ENCODE measurements at regions not wholly inside any gene's neighbourhood (a gene's known extent, or its start where the extent isn't known, plus 50 kb on each side); places are given as distances from the start of the nearest gene placed in this dataset.
"Not testable (repeated sequence)": the region's sequence is repeated elsewhere in the genome, so short reads cannot be mapped to it uniquely, and the experiment has no call there.

GRCh38 chr5:17999858-18000257 lies 365.6 kb downstream of the TAF11L14 start:
- Histone ChIP-seq H3K36me3 (ENCODE audit: control insufficient read depth, insufficient read depth, low read length) (no peaks in the 10 kb centered on the region), H3K4me3 (ENCODE audit: low read depth, low read length) (no peak overlapping the region), H3K9me3 (ENCODE audit: control insufficient read depth, insufficient read depth, low read length) (no peaks in the 10 kb centered on the region), H3K27me3 (ENCODE audit: control insufficient read depth, insufficient read depth, low read length) (no peaks in the 10 kb centered on the region), H3K27ac (ENCODE audit: low read depth, low read length) (no peak overlapping the region), H3K4me1 (ENCODE audit: control insufficient read depth, insufficient read depth, low read length) (no peaks in the 10 kb centered on the region)
- DNase-seq (ENCODE audit: low read depth in 4 of 6, low spot score in 6 of 6), result no peak
- WGBS (ENCODE audit: insufficient coverage), result no CpG with 5 or more reads among the region's 2 CpGs

- no peak overlapping the region for H3K4me3 ChIP-seq (ENCODE audit: low read depth, low read length)
- no peak for DNase-seq (ENCODE audit: low read depth in 4 of 6, low spot score in 6 of 6)
- H3K9me3 ChIP-seq (ENCODE audit: control insufficient read depth, insufficient read depth, low read length), result no peaks in the 10 kb centered on the region
- H3K36me3 ChIP-seq (ENCODE audit: control insufficient read depth, insufficient read depth, low read length), result no peaks in the 10 kb centered on the region
- WGBS (ENCODE audit: insufficient coverage), result 90% methylated on average over 2 of the region's 4 CpGs
- H3K27ac ChIP-seq (ENCODE audit: low read depth, low read length), result no peak overlapping the region
- H3K4me1 ChIP-seq (ENCODE audit: control insufficient read depth, insufficient read depth, low read length), result no peaks in the 10 kb centered on the region
- no peaks in the 10 kb centered on the region for H3K27me3 ChIP-seq (ENCODE audit: control insufficient read depth, insufficient read depth, low read length)
Observed at GRCh38 chr5:18000744-18001143, 366.5 kb downstream of the TAF11L14 start.

- Histone ChIP-seq H3K27me3 (ENCODE audit: control insufficient read depth, insufficient read depth, low read length) (no peaks in the 10 kb centered on the region), H3K36me3 (ENCODE audit: control insufficient read depth, insufficient read depth, low read length) (no peaks in the 10 kb centered on the region)
- no peak for DNase-seq (ENCODE audit: low read depth in 4 of 6, low spot score in 6 of 6)
Observed at GRCh38 chr5:18003312-18003711, 369.1 kb downstream of the TAF11L14 start.

GRCh38 chr5:18003784-18004183 lies 369.5 kb downstream of the TAF11L14 start:
- Histone ChIP-seq H3K36me3 (ENCODE audit: control insufficient read depth, insufficient read depth, low read length) (no peaks in the 10 kb centered on the region), H3K4me3 (ENCODE audit: low read depth, low read length) (no peak overlapping the region), H3K9me3 (ENCODE audit: control insufficient read depth, insufficient read depth, low read length) (no peaks in the 10 kb centered on the region), H3K27me3 (ENCODE audit: control insufficient read depth, insufficient read depth, low read length) (no peaks in the 10 kb centered on the region), H3K4me1 (ENCODE audit: control insufficient read depth, insufficient read depth, low read length) (no peaks in the 10 kb centered on the region), H3K27ac (ENCODE audit: low read depth, low read length) (no peak overlapping the region)
- DNase-seq (ENCODE audit: low read depth in 4 of 6, low spot score in 6 of 6), result no peak
- WGBS (ENCODE audit: insufficient coverage), result no CpG with 5 or more reads among the region's 2 CpGs

More at GRCh38 chr5:18003312-18003711, 369.1 kb downstream of the TAF11L14 start:
- no peak overlapping the region for H3K4me3 ChIP-seq (ENCODE audit: low read depth, low read length)
- H3K27ac ChIP-seq (ENCODE audit: low read depth, low read length), result no peak overlapping the region
- no peaks in the 10 kb centered on the region for H3K4me1 ChIP-seq (ENCODE audit: control insufficient read depth, insufficient read depth, low read length)
- no peaks in the 10 kb centered on the region for H3K9me3 ChIP-seq (ENCODE audit: control insufficient read depth, insufficient read depth, low read length)

GRCh38 chr5:18006235-18006634 lies 372.0 kb downstream of the TAF11L14 start:
- H3K4me3 ChIP-seq (ENCODE audit: low read depth, low read length); H3K36me3 ChIP-seq (ENCODE audit: control insufficient read depth, insufficient read depth, low read length); H3K27me3 ChIP-seq (ENCODE audit: control insufficient read depth, insufficient read depth, low read length); H3K9me3 ChIP-seq (ENCODE audit: control insufficient read depth, insufficient read depth, low read length); H3K4me1 ChIP-seq (ENCODE audit: control insufficient read depth, insufficient read depth, low read length); DNase-seq (ENCODE audit: low read depth in 4 of 6, low spot score in 6 of 6); H3K27ac ChIP-seq (ENCODE audit: low read depth, low read length): not testable (repeated sequence)
- 92% methylated on average over 8 of the region's 8 CpGs for WGBS (ENCODE audit: insufficient coverage)

- no peaks in the 10 kb centered on the region for H3K36me3 ChIP-seq (ENCODE audit: control insufficient read depth, insufficient read depth, low read length)
- no peak for DNase-seq (ENCODE audit: low read depth in 4 of 6, low spot score in 6 of 6)
- no peaks in the 10 kb centered on the region for H3K9me3 ChIP-seq (ENCODE audit: control insufficient read depth, insufficient read depth, low read length)
- H3K27me3 ChIP-seq (ENCODE audit: control insufficient read depth, insufficient read depth, low read length), result no peaks in the 10 kb centered on the region
- H3K27ac ChIP-seq (ENCODE audit: low read depth, low read length), result no peak overlapping the region
- no peak overlapping the region for H3K4me3 ChIP-seq (ENCODE audit: low read depth, low read length)
- no peaks in the 10 kb centered on the region for H3K4me1 ChIP-seq (ENCODE audit: control insufficient read depth, insufficient read depth, low read length)
Observed at GRCh38 chr5:18008940-18009339, 374.7 kb downstream of the TAF11L14 start.

- Histone ChIP-seq H3K9me3 (ENCODE audit: control insufficient read depth, insufficient read depth, low read length) (no peaks in the 10 kb centered on the region), H3K4me3 (ENCODE audit: low read depth, low read length) (no peak overlapping the region)
- WGBS (ENCODE audit: insufficient coverage), result no CpG with 5 or more reads among the region's 2 CpGs
Observed at GRCh38 chr5:18010053-18010452, 375.8 kb downstream of the TAF11L14 start.

GRCh38 chr5:18018472-18018871 lies 384.2 kb downstream of the TAF11L14 start:
- H3K27me3 ChIP-seq (ENCODE audit: control insufficient read depth, insufficient read depth, low read length), result no peaks in the 10 kb centered on the region
- no peak overlapping the region for H3K4me3 ChIP-seq (ENCODE audit: low read depth, low read length)
- WGBS (ENCODE audit: insufficient coverage), result 33% methylated on average over 1 of the region's 2 CpGs
- H3K36me3 ChIP-seq (ENCODE audit: control insufficient read depth, insufficient read depth, low read length), result no peaks in the 10 kb centered on the region
- H3K9me3 ChIP-seq (ENCODE audit: control insufficient read depth, insufficient read depth, low read length), result no peaks in the 10 kb centered on the region
- no peaks in the 10 kb centered on the region for H3K4me1 ChIP-seq (ENCODE audit: control insufficient read depth, insufficient read depth, low read length)
- DNase-seq (ENCODE audit: low read depth in 4 of 6, low spot score in 6 of 6), result no peak
- no peak overlapping the region for H3K27ac ChIP-seq (ENCODE audit: low read depth, low read length)

More at GRCh38 chr5:18010053-18010452, 375.8 kb downstream of the TAF11L14 start:
- Histone ChIP-seq H3K4me1 (ENCODE audit: control insufficient read depth, insufficient read depth, low read length) (no peaks in the 10 kb centered on the region), H3K27ac (ENCODE audit: low read depth, low read length) (no peak overlapping the region), H3K27me3 (ENCODE audit: control insufficient read depth, insufficient read depth, low read length) (no peaks in the 10 kb centered on the region), H3K36me3 (ENCODE audit: control insufficient read depth, insufficient read depth, low read length) (no peaks in the 10 kb centered on the region)
- DNase-seq (ENCODE audit: low read depth in 4 of 6, low spot score in 6 of 6), result no peak

- Histone ChIP-seq H3K27ac (ENCODE audit: low read depth, low read length) (no peak overlapping the region), H3K9me3 (ENCODE audit: control insufficient read depth, insufficient read depth, low read length) (no peaks in the 10 kb centered on the region), H3K27me3 (ENCODE audit: control insufficient read depth, insufficient read depth, low read length) (no peaks in the 10 kb centered on the region), H3K4me1 (ENCODE audit: control insufficient read depth, insufficient read depth, low read length) (no peaks in the 10 kb centered on the region), H3K36me3 (ENCODE audit: control insufficient read depth, insufficient read depth, low read length) (no peaks in the 10 kb centered on the region), H3K4me3 (ENCODE audit: low read depth, low read length) (no peak overlapping the region)
- DNase-seq (ENCODE audit: low read depth in 4 of 6, low spot score in 6 of 6), result peak in 1 of 6 donors; percentile 59
- no CpG with 5 or more reads among the region's 2 CpGs for WGBS (ENCODE audit: insufficient coverage)
Observed at GRCh38 chr5:18023275-18023674, 389.0 kb downstream of the TAF11L14 start.

GRCh38 chr5:18023986-18024385 lies 389.7 kb downstream of the TAF11L14 start:
- no CpG with 5 or more reads among the region's 2 CpGs for WGBS (ENCODE audit: insufficient coverage)
- Histone ChIP-seq H3K27me3 (ENCODE audit: control insufficient read depth, insufficient read depth, low read length) (no peaks in the 10 kb centered on the region), H3K36me3 (ENCODE audit: control insufficient read depth, insufficient read depth, low read length) (no peaks in the 10 kb centered on the region), H3K27ac (ENCODE audit: low read depth, low read length) (no peak overlapping the region), H3K9me3 (ENCODE audit: control insufficient read depth, insufficient read depth, low read length) (no peaks in the 10 kb centered on the region), H3K4me1 (ENCODE audit: control insufficient read depth, insufficient read depth, low read length) (no peaks in the 10 kb centered on the region), H3K4me3 (ENCODE audit: low read depth, low read length) (no peak overlapping the region)
- no peak for DNase-seq (ENCODE audit: low read depth in 4 of 6, low spot score in 6 of 6)

Measured in spinal cord (tissue), 9 donors.